Central memory CD8-positive, alpha-beta T cell (primary cell): ENCODE measurements at regions not wholly inside any gene's neighbourhood (a gene's known extent, or its start where the extent isn't known, plus 50 kb on each side); places are given as distances from the start of the nearest gene placed in this dataset.
"Not testable (repeated sequence)": the region's sequence is repeated elsewhere in the genome, so short reads cannot be mapped to it uniquely, and the experiment has no call there.

Experiments used
- ATAC-seq: fragments of 150-1000 bp; cut with Tn5 transposase; replicated peaks from 2 replicates; pipeline ENCODE4 v1.10.0; 2022; ENCODE audit warnings: mild to moderate bottlenecking, moderate FRiP score, moderate number of reproducible peaks; ENCODE audit not compliant: poor library complexity, severe bottlenecking; ENCODE audit errors: extremely low read depth
- DNase-seq, 2 donors: peaks; one replicate each; pipeline ENCODE4 v3.0.0; 2021; ENCODE audit warnings: low spot score in 2 of 2
- H3K27ac Mint-ChIP-seq: one replicate; pipeline ENCODE4 v1.8.0; 2022; ENCODE audit warnings: low read depth, mild to moderate bottlenecking, moderate library complexity, mixed read lengths
- H3K27me3 Mint-ChIP-seq: one replicate; pipeline ENCODE4 v1.8.0; 2022; ENCODE audit warnings: mixed read lengths
- H3K36me3 Mint-ChIP-seq: one replicate; pipeline ENCODE4 v1.8.0; 2022; ENCODE audit warnings: mild to moderate bottlenecking, moderate library complexity, mixed read lengths; ENCODE audit not compliant: insufficient read depth
- H3K4me1 Mint-ChIP-seq: one replicate; pipeline ENCODE4 v1.8.0; 2022; ENCODE audit warnings: mixed read lengths
- H3K4me3 Mint-ChIP-seq: one replicate; pipeline ENCODE4 v1.8.0; 2022; ENCODE audit warnings: mild to moderate bottlenecking, moderate library complexity, mixed read lengths
- H3K9me3 Mint-ChIP-seq: one replicate; pipeline ENCODE4 v1.8.0; 2022; ENCODE audit warnings: mixed read lengths

GRCh38 chrX:823073-823472 is 192.5 kb downstream of the SHOX start:
- DNase-seq = peak in 1 of 2 donors; percentile 7
- H3K4me3 Mint-ChIP-seq, H3K27me3 Mint-ChIP-seq, ATAC-seq, H3K27ac Mint-ChIP-seq, H3K36me3 Mint-ChIP-seq, H3K4me1 Mint-ChIP-seq, H3K9me3 Mint-ChIP-seq: not testable (repeated sequence)

- ATAC-seq = no peak
- peaks cover 2% of the 10 kb centered on the region for H3K36me3 Mint-ChIP-seq
- H3K27me3 Mint-ChIP-seq = no peaks in the 10 kb centered on the region
- H3K27ac Mint-ChIP-seq = no peak overlapping the region
- no peak overlapping the region for H3K4me3 Mint-ChIP-seq
- H3K9me3 Mint-ChIP-seq = peaks cover 7% of the 10 kb centered on the region
- no peak for DNase-seq
- no peaks in the 10 kb centered on the region for H3K4me1 Mint-ChIP-seq
Observed at GRCh38 chrX:821327-822107, 190.9 kb downstream of the SHOX start.

- Mint-ChIP-seq H3K36me3 (peaks cover 2% of the 10 kb centered on the region), H3K4me3 (no peak overlapping the region), H3K4me1 (no peaks in the 10 kb centered on the region), H3K27me3 (no peaks in the 10 kb centered on the region), H3K27ac (no peak overlapping the region), H3K9me3 (peaks cover 12% of the 10 kb centered on the region)
- no peak for DNase-seq
- ATAC-seq = no peak
Observed at GRCh38 chrX:819684-820083, 189.1 kb downstream of the SHOX start.

DNA sequence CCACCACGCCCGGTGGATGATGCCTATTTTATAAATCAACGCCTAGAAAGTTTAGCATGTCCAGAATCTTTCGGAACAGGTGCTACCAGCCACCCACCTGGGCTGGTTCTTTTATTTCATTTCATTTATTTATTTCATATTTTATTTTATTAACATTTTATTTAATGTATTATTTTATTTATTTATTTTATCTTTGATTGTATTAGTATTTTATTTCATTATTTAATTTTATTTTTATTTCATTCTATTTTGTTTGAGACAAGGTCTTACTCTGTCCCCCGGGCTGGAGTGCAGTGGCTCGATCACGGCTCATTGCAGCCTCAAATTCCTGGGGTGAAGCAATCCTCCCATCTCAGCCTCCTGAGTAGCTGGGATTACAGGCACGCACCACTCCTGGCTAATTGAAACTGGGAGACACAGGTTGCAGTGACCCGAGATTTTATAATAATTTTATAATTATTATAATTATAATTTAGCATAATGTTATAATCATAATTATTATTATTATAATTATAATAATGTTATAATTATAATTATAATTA is 187.2 kb downstream of the SHOX start:
- no peak for ATAC-seq
- no peaks in the 10 kb centered on the region for H3K27me3 Mint-ChIP-seq
- no peak for DNase-seq
- no peak overlapping the region for H3K4me3 Mint-ChIP-seq
- H3K27ac Mint-ChIP-seq = no peak overlapping the region
- no peaks in the 10 kb centered on the region for H3K4me1 Mint-ChIP-seq
- peaks cover 5% of the 10 kb centered on the region for H3K9me3 Mint-ChIP-seq
- peaks cover 2% of the 10 kb centered on the region for H3K36me3 Mint-ChIP-seq

GRCh38 chrX:817147-817546 is 186.6 kb downstream of the SHOX start:
- ATAC-seq, H3K27me3 Mint-ChIP-seq, H3K9me3 Mint-ChIP-seq: not testable (repeated sequence)

DNA sequence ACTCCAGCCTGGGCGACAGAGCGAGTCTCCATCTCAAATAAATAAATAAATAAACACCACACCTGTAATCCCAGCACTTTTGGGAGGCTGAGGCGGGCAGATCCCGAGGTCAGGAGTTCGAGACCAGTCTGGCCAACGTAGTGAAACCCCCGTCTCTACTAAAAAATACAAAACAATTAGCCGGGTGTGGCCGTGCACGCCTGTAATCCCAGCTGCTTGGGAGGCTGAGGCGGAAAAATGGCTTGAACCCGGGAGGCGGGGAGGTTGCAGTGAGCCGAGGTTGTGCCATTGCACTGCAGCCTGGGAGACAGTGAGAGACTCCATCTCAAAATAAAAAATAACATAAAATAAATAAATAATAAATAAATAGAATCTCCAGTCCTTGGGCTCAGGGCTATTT is 185.8 kb downstream of the SHOX start:
- H3K4me1 Mint-ChIP-seq = no peaks in the 10 kb centered on the region
- peaks cover 5% of the 10 kb centered on the region for H3K9me3 Mint-ChIP-seq
- H3K4me3 Mint-ChIP-seq = no peak overlapping the region
- H3K27me3 Mint-ChIP-seq = no peaks in the 10 kb centered on the region
- ATAC-seq (no peak), DNase-seq (no peak)
- no peak overlapping the region for H3K27ac Mint-ChIP-seq
- peaks cover 2% of the 10 kb centered on the region for H3K36me3 Mint-ChIP-seq

More at GRCh38 chrX:817147-817546, 186.6 kb downstream of the SHOX start:
- not testable (repeated sequence) for H3K36me3 Mint-ChIP-seq, H3K4me3 Mint-ChIP-seq, H3K27ac Mint-ChIP-seq, DNase-seq, H3K4me1 Mint-ChIP-seq

DNA sequence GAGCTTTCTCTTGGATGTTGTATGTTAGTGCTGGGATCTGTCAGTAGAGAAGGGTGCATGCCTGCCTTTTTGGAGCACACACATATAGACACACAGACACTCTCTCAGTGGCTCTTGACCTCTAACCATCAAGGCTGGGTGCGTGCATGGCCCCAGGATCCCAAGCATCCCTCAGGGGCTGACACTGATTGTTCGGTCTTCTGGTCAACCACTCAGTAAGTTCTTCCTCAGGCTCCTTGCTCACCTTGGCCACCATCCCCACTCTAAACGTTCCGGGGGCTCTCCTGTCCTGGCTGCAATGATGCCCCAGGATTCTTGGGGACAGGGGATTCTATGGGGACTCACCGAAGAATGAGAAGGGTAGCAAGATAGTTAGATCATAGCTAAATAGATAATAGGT is 179.6 kb downstream of the SHOX start:
- Mint-ChIP-seq H3K9me3 (peaks cover 3% of the 10 kb centered on the region), H3K4me1 (no peaks in the 10 kb centered on the region), H3K27me3 (no peaks in the 10 kb centered on the region)

GRCh38 chrX:809081-809480 is 178.5 kb downstream of the SHOX start:
- no peak for ATAC-seq
- H3K9me3 Mint-ChIP-seq = peaks cover 3% of the 10 kb centered on the region
- no peak overlapping the region for H3K4me3 Mint-ChIP-seq
- no peak overlapping the region for H3K27ac Mint-ChIP-seq
- no peaks in the 10 kb centered on the region for H3K4me1 Mint-ChIP-seq
- H3K36me3 Mint-ChIP-seq = no peaks in the 10 kb centered on the region
- H3K27me3 Mint-ChIP-seq = no peaks in the 10 kb centered on the region
- DNase-seq = no peak

More for the DNA sequence above, 179.6 kb downstream of the SHOX start:
- no peaks in the 10 kb centered on the region for H3K36me3 Mint-ChIP-seq
- H3K27ac Mint-ChIP-seq = no peak overlapping the region
- no peak overlapping the region for H3K4me3 Mint-ChIP-seq
- ATAC-seq = no peak
- no peak for DNase-seq

- no peaks in the 10 kb centered on the region for H3K36me3 Mint-ChIP-seq
- no peaks in the 10 kb centered on the region for H3K27me3 Mint-ChIP-seq
- H3K27ac Mint-ChIP-seq = no peak overlapping the region
- H3K9me3 Mint-ChIP-seq = peaks cover 3% of the 10 kb centered on the region
- ATAC-seq (no peak), DNase-seq (no peak)
- H3K4me3 Mint-ChIP-seq = no peak overlapping the region
- H3K4me1 Mint-ChIP-seq = no peaks in the 10 kb centered on the region
Observed at GRCh38 chrX:806586-806985, 176.0 kb downstream of the SHOX start.

DNA sequence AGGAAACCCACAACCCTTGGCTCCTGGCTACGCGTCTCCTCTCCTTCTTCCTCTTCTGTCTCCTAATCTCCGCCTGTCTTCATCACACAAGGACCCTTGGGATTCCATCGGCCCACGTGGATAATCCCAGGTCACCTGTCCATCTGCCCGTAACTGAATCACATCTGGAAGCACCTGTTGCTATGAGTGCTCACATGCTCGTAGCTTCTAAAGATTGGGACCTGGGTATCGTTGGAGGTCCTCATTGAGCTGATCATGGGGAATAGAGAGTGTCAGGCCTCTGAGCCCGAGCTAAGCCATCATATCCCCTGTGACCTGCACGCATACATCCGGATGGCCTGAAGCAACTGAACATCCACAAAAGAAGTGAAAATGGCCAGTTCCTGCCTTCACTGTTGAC is 175.4 kb downstream of the SHOX start:
- Mint-ChIP-seq H3K9me3 (peaks cover 3% of the 10 kb centered on the region), H3K27ac (no peak overlapping the region), H3K27me3 (no peaks in the 10 kb centered on the region), H3K4me3 (no peak overlapping the region), H3K4me1 (no peaks in the 10 kb centered on the region), H3K36me3 (no peaks in the 10 kb centered on the region)
- DNase-seq (no peak), ATAC-seq (no peak)

DNA sequence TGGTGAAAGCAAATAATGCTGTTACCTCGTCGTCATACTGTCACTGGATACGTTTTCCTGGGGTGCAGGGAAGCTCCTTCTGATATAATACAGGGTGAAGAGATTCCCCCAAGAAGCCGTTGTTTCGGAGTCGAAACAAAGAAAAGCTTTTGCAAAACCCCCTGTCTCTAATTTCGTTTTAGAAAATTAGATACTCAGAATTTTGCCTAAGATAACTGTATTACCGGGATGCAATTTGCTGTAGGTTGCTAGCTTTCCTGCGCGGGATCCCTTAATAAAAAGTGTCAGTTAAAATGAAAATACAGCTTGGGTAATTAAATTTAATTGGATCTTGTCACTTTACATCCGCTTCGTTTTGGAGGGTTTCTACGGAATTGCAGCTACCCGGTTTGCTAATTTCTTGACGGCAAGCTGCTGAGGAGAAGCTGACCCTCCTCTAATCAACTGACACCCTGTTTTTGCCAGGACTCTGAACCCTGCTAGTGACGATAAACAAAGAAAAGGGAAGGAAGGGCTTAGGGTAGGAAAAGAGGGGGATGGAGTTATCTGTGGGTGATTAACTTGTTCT is 174.6 kb downstream of the SHOX start:
- DNase-seq (no peak), ATAC-seq (no peak)
- H3K27me3 Mint-ChIP-seq = no peaks in the 10 kb centered on the region
- H3K27ac Mint-ChIP-seq = no peak overlapping the region
- peaks cover 3% of the 10 kb centered on the region for H3K9me3 Mint-ChIP-seq
- no peaks in the 10 kb centered on the region for H3K4me1 Mint-ChIP-seq
- H3K36me3 Mint-ChIP-seq = no peaks in the 10 kb centered on the region
- no peak overlapping the region for H3K4me3 Mint-ChIP-seq

- peaks cover 3% of the 10 kb centered on the region for H3K9me3 Mint-ChIP-seq
- no peak for ATAC-seq
Observed at GRCh38 chrX:802846-803245, 172.3 kb downstream of the SHOX start.

DNA sequence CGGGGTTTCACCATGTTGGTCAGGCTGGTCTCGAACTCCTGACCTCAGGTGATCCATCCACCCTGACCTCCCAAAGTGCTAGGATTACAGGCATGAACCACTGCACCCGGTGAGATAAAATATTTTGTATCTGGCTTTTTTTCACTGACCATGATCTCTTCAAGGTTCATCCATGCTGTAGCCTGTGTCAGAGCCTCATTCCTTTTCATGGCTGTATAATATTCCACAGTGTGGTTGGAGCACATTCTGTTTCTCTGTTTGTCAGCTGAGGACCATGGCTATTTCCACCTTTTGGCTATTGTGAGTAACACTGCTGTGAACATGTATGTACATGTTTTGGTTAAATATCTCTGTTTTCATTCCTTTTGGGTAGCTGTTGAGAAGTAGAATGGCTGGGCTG is 169.2 kb downstream of the SHOX start:
- Mint-ChIP-seq H3K27ac (no peak overlapping the region), H3K4me3 (no peak overlapping the region), H3K36me3 (no peaks in the 10 kb centered on the region), H3K9me3 (no peaks in the 10 kb centered on the region), H3K27me3 (no peaks in the 10 kb centered on the region), H3K4me1 (no peaks in the 10 kb centered on the region)
- no peak for DNase-seq
- ATAC-seq = no peak

More at GRCh38 chrX:802846-803245, 172.3 kb downstream of the SHOX start:
- no peaks in the 10 kb centered on the region for H3K36me3 Mint-ChIP-seq
- H3K27me3 Mint-ChIP-seq = no peaks in the 10 kb centered on the region
- H3K4me3 Mint-ChIP-seq = no peak overlapping the region
- H3K27ac Mint-ChIP-seq = no peak overlapping the region
- DNase-seq = no peak
- no peaks in the 10 kb centered on the region for H3K4me1 Mint-ChIP-seq
